ENCODE measurements at regions not wholly inside any gene's neighbourhood (a gene's known extent, or its start where the extent isn't known, plus 50 kb on each side); places are given as distances from the start of the nearest gene placed in this dataset.

GRCh38 chrX:1873671-1874070 lies 258.8 kb downstream of the ASMT start:
- no peaks in the 10 kb centered on the region for H3K36me3 ChIP-seq (ENCODE audit: control insufficient read depth in 1 of 2, insufficient read depth in 2 of 2, low read depth in 1 of 2, low read length in 2 of 2)
- no peak overlapping the region for H3K27ac ChIP-seq (ENCODE audit: low read length, poor library complexity, severe bottlenecking)
- H3K18ac ChIP-seq (ENCODE audit: low read depth in 1 of 2, low read length in 2 of 2), result no peak overlapping the region
- no peak overlapping the region for H2AK5ac ChIP-seq (ENCODE audit: low read length, severe bottlenecking)
- peaks cover 3% of the 10 kb centered on the region for H3K9me3 ChIP-seq (ENCODE audit: control insufficient read depth, low read length)
- H3K27me3 ChIP-seq (ENCODE audit: control insufficient read depth in 1 of 2, insufficient read depth in 1 of 2, low read length in 2 of 2), result no peaks in the 10 kb centered on the region
- H3K4me1 ChIP-seq (ENCODE audit: control insufficient read depth, insufficient read depth, low read depth, low read length), result no peaks in the 10 kb centered on the region
- no peak overlapping the region for H4K91ac ChIP-seq (ENCODE audit: low read length)
- no peak overlapping the region for H2BK5ac ChIP-seq (ENCODE audit: low read depth, low read length, poor library complexity, severe bottlenecking)
- WGBS, result 60% methylated on average over 1 of the region's 1 CpG
- no peak overlapping the region for H2BK120ac ChIP-seq (ENCODE audit: low read depth, low read length)
- H3K14ac ChIP-seq (ENCODE audit: low read length in 2 of 2), result no peak overlapping the region
- H3K79me1 ChIP-seq (replicated peaks; ENCODE audit: low read length, poor library complexity, severe bottlenecking), result no peaks in the 10 kb centered on the region
- no peak overlapping the region for H4K8ac ChIP-seq (ENCODE audit: low read length)
- H2AFZ ChIP-seq (ENCODE audit: low read depth, low read length), result no peak overlapping the region
- no peak overlapping the region for H2BK12ac ChIP-seq (ENCODE audit: low read length in 2 of 2)
- H2BK15ac ChIP-seq (ENCODE audit: low read depth, poor library complexity, severe bottlenecking), result no peak overlapping the region
- no peak overlapping the region for H3K4me2 ChIP-seq (ENCODE audit: low read length, poor library complexity, severe bottlenecking)
- no peak for DNase-seq
- no peak overlapping the region for H3K23ac ChIP-seq (ENCODE audit: low read length in 2 of 2)
- no peak overlapping the region for H3K4me3 ChIP-seq (ENCODE audit: insufficient read depth in 1 of 2, low read depth in 1 of 2, low read length in 2 of 2)
- no peak overlapping the region for H3K4ac ChIP-seq (ENCODE audit: low read depth in 1 of 2, low read length in 2 of 2)
- H3K9ac ChIP-seq (ENCODE audit: low read length), result no peak overlapping the region

DNA sequence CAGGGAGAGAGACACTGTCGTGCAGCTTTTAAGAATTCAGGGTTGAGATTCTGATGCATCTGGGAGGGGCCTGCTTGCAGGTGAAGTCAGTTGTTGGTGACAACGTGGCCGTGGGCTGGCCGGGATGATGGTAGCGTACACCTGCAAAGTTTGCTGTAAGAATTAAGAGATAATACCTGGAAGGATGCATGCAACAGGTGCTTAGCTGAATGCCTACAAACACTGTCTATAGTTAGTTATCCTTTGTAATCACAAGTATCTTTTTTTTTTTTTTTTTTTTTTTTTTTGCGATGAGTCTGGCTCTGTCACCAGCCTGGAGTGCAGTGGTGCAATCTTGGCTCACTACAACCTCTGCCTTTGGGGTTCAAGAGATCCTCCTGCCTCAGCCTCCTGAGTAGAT lies 259.6 kb downstream of the ASMT start:
- H2BK12ac ChIP-seq (ENCODE audit: low read length in 2 of 2), result no peak overlapping the region
- H3K14ac ChIP-seq (ENCODE audit: low read length in 2 of 2), result no peak overlapping the region
- H2BK120ac ChIP-seq (ENCODE audit: low read depth, low read length), result no peak overlapping the region
- 72% methylated on average over 4 of the region's 6 CpGs for WGBS
- no peak overlapping the region for H4K8ac ChIP-seq (ENCODE audit: low read length)
- H2AK5ac ChIP-seq (ENCODE audit: low read length, severe bottlenecking), result no peak overlapping the region
- H3K9me3 ChIP-seq (ENCODE audit: control insufficient read depth, low read length), result peaks cover 4% of the 10 kb centered on the region
- H4K91ac ChIP-seq (ENCODE audit: low read length), result no peak overlapping the region
- H3K27ac ChIP-seq (ENCODE audit: low read length, poor library complexity, severe bottlenecking), result no peak overlapping the region
- no peak overlapping the region for H2BK15ac ChIP-seq (ENCODE audit: low read depth, poor library complexity, severe bottlenecking)
- no peaks in the 10 kb centered on the region for H3K79me1 ChIP-seq (replicated peaks; ENCODE audit: low read length, poor library complexity, severe bottlenecking)
- H3K23ac ChIP-seq (ENCODE audit: low read length in 2 of 2), result no peak overlapping the region
- H3K18ac ChIP-seq (ENCODE audit: low read depth in 1 of 2, low read length in 2 of 2), result no peak overlapping the region
- no peak for DNase-seq
- H3K27me3 ChIP-seq (ENCODE audit: control insufficient read depth in 1 of 2, insufficient read depth in 1 of 2, low read length in 2 of 2), result no peaks in the 10 kb centered on the region
- no peak overlapping the region for H3K4me3 ChIP-seq (ENCODE audit: insufficient read depth in 1 of 2, low read depth in 1 of 2, low read length in 2 of 2)
- H2BK5ac ChIP-seq (ENCODE audit: low read depth, low read length, poor library complexity, severe bottlenecking), result no peak overlapping the region
- H2AFZ ChIP-seq (ENCODE audit: low read depth, low read length), result no peak overlapping the region
- H3K36me3 ChIP-seq (ENCODE audit: control insufficient read depth in 1 of 2, insufficient read depth in 2 of 2, low read depth in 1 of 2, low read length in 2 of 2), result no peaks in the 10 kb centered on the region
- no peak overlapping the region for H3K4me2 ChIP-seq (ENCODE audit: low read length, poor library complexity, severe bottlenecking)
- no peaks in the 10 kb centered on the region for H3K4me1 ChIP-seq (ENCODE audit: control insufficient read depth, insufficient read depth, low read depth, low read length)
- H3K9ac ChIP-seq (ENCODE audit: low read length), result no peak overlapping the region
- no peak overlapping the region for H3K4ac ChIP-seq (ENCODE audit: low read depth in 1 of 2, low read length in 2 of 2)

DNA sequence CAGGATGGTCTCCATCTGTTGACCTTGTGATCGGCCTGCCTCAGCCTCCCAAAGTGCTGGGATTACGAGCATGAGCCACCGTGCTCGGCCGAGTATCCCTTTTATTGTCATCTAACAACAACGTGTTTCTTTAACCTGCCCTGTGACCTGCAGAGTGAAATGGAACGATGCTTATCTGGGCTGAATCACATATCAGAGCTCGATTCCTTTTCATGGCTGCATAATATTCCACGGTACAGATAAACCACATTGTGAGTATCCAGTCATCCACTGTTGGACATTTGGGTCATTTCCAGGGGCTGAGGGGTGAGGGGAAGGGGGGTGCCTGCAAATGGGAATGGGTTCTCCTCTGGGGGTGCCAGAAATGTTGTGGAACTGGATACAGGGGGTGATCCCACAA lies 260.0 kb downstream of the ASMT start:
- no peak overlapping the region for H2AFZ ChIP-seq (ENCODE audit: low read depth, low read length)
- no peak overlapping the region for H3K23ac ChIP-seq (ENCODE audit: low read length in 2 of 2)
- H3K4ac ChIP-seq (ENCODE audit: low read depth in 1 of 2, low read length in 2 of 2), result no peak overlapping the region
- no peak overlapping the region for H3K9ac ChIP-seq (ENCODE audit: low read length)
- H3K4me1 ChIP-seq (ENCODE audit: control insufficient read depth, insufficient read depth, low read depth, low read length), result no peaks in the 10 kb centered on the region
- no peak overlapping the region for H3K14ac ChIP-seq (ENCODE audit: low read length in 2 of 2)
- H3K4me2 ChIP-seq (ENCODE audit: low read length, poor library complexity, severe bottlenecking), result no peak overlapping the region
- no peak overlapping the region for H2BK5ac ChIP-seq (ENCODE audit: low read depth, low read length, poor library complexity, severe bottlenecking)
- no peak overlapping the region for H3K27ac ChIP-seq (ENCODE audit: low read length, poor library complexity, severe bottlenecking)
- no peak overlapping the region for H3K18ac ChIP-seq (ENCODE audit: low read depth in 1 of 2, low read length in 2 of 2)
- DNase-seq, result no peak
- peaks cover 7% of the 10 kb centered on the region for H3K9me3 ChIP-seq (ENCODE audit: control insufficient read depth, low read length)
- no peak overlapping the region for H2BK120ac ChIP-seq (ENCODE audit: low read depth, low read length)
- 86% methylated on average over 9 of the region's 9 CpGs for WGBS
- no peak overlapping the region for H2BK12ac ChIP-seq (ENCODE audit: low read length in 2 of 2)
- H2AK5ac ChIP-seq (ENCODE audit: low read length, severe bottlenecking), result no peak overlapping the region
- no peak overlapping the region for H4K91ac ChIP-seq (ENCODE audit: low read length)
- H3K79me1 ChIP-seq (replicated peaks; ENCODE audit: low read length, poor library complexity, severe bottlenecking), result no peaks in the 10 kb centered on the region
- no peaks in the 10 kb centered on the region for H3K36me3 ChIP-seq (ENCODE audit: control insufficient read depth in 1 of 2, insufficient read depth in 2 of 2, low read depth in 1 of 2, low read length in 2 of 2)
- H3K4me3 ChIP-seq (ENCODE audit: insufficient read depth in 1 of 2, low read depth in 1 of 2, low read length in 2 of 2), result no peak overlapping the region
- no peak overlapping the region for H4K8ac ChIP-seq (ENCODE audit: low read length)
- no peak overlapping the region for H2BK15ac ChIP-seq (ENCODE audit: low read depth, poor library complexity, severe bottlenecking)
- H3K27me3 ChIP-seq (ENCODE audit: control insufficient read depth in 1 of 2, insufficient read depth in 1 of 2, low read length in 2 of 2), result no peaks in the 10 kb centered on the region

GRCh38 chrX:1876041-1876440 lies 261.2 kb downstream of the ASMT start:
- no peak overlapping the region for H4K8ac ChIP-seq (ENCODE audit: low read length)
- no peak overlapping the region for H2AK5ac ChIP-seq (ENCODE audit: low read length, severe bottlenecking)
- H2BK12ac ChIP-seq (ENCODE audit: low read length in 2 of 2), result no peak overlapping the region
- no peak overlapping the region for H2BK120ac ChIP-seq (ENCODE audit: low read depth, low read length)
- WGBS, result 87% methylated on average over 4 of the region's 7 CpGs
- H3K14ac ChIP-seq (ENCODE audit: low read length in 2 of 2), result no peak overlapping the region
- H3K9me3 ChIP-seq (ENCODE audit: control insufficient read depth, low read length), result peaks cover 10% of the 10 kb centered on the region
- H3K9ac ChIP-seq (ENCODE audit: low read length), result no peak overlapping the region
- no peaks in the 10 kb centered on the region for H3K4me1 ChIP-seq (ENCODE audit: control insufficient read depth, insufficient read depth, low read depth, low read length)
- no peaks in the 10 kb centered on the region for H3K27me3 ChIP-seq (ENCODE audit: control insufficient read depth in 1 of 2, insufficient read depth in 1 of 2, low read length in 2 of 2)
- no peak overlapping the region for H3K4ac ChIP-seq (ENCODE audit: low read depth in 1 of 2, low read length in 2 of 2)
- H3K18ac ChIP-seq (ENCODE audit: low read depth in 1 of 2, low read length in 2 of 2), result no peak overlapping the region
- no peak overlapping the region for H3K4me3 ChIP-seq (ENCODE audit: insufficient read depth in 1 of 2, low read depth in 1 of 2, low read length in 2 of 2)
- H3K4me2 ChIP-seq (ENCODE audit: low read length, poor library complexity, severe bottlenecking), result no peak overlapping the region
- H4K91ac ChIP-seq (ENCODE audit: low read length), result no peak overlapping the region
- no peak overlapping the region for H2BK15ac ChIP-seq (ENCODE audit: low read depth, poor library complexity, severe bottlenecking)
- H3K79me1 ChIP-seq (replicated peaks; ENCODE audit: low read length, poor library complexity, severe bottlenecking), result no peaks in the 10 kb centered on the region
- no peak overlapping the region for H3K23ac ChIP-seq (ENCODE audit: low read length in 2 of 2)
- no peak overlapping the region for H2AFZ ChIP-seq (ENCODE audit: low read depth, low read length)
- H3K36me3 ChIP-seq (ENCODE audit: control insufficient read depth in 1 of 2, insufficient read depth in 2 of 2, low read depth in 1 of 2, low read length in 2 of 2), result no peaks in the 10 kb centered on the region
- no peak overlapping the region for H2BK5ac ChIP-seq (ENCODE audit: low read depth, low read length, poor library complexity, severe bottlenecking)
- H3K27ac ChIP-seq (ENCODE audit: low read length, poor library complexity, severe bottlenecking), result no peak overlapping the region
- DNase-seq, result no peak
